Glutamatergic neuron (in vitro differentiated cells): ENCODE measurements at regions not wholly inside any gene's neighbourhood (a gene's known extent, or its start where the extent isn't known, plus 50 kb on each side); places are given as distances from the start of the nearest gene placed in this dataset.

Source experiments
- DNase-seq: peaks from one replicate; pipeline ENCODE4 v3.0.0; 2022
- H3K27ac Mint-ChIP-seq: one replicate; pipeline ENCODE4 v1.8.0; 2020; ENCODE audit warnings: mild to moderate bottlenecking, mixed read lengths, inconsistent platforms; ENCODE audit not compliant: unreplicated experiment
- H3K27me3 Mint-ChIP-seq: one replicate; pipeline ENCODE4 v1.8.0; 2020; ENCODE audit warnings: mild to moderate bottlenecking, moderate library complexity, mixed read lengths, inconsistent platforms; ENCODE audit not compliant: unreplicated experiment
- H3K36me3 Mint-ChIP-seq: one replicate; pipeline ENCODE4 v1.8.0; 2020; ENCODE audit warnings: mild to moderate bottlenecking, mixed read lengths, inconsistent platforms; ENCODE audit not compliant: unreplicated experiment
- H3K4me1 Mint-ChIP-seq: one replicate; pipeline ENCODE4 v1.8.0; 2020; ENCODE audit warnings: mild to moderate bottlenecking, low read depth, mixed read lengths, inconsistent platforms; ENCODE audit not compliant: unreplicated experiment
- H3K4me3 Mint-ChIP-seq: one replicate; pipeline ENCODE4 v1.8.0; 2020; ENCODE audit warnings: mild to moderate bottlenecking, mixed read lengths, inconsistent platforms; ENCODE audit not compliant: unreplicated experiment
- H3K9me3 Mint-ChIP-seq: one replicate; pipeline ENCODE4 v1.8.0; 2020; ENCODE audit warnings: mild to moderate bottlenecking, moderate library complexity, mixed read lengths, inconsistent platforms; ENCODE audit not compliant: unreplicated experiment
- TF ChIP-seq, protein P1 (sequence below): fragments of 200-600 bp; sonication (generic); IDR thresholded peaks from one replicate; pipeline ENCODE4 v1.5.0; 2021; ENCODE audit not compliant: partially characterized antibody, unreplicated experiment

DNA sequence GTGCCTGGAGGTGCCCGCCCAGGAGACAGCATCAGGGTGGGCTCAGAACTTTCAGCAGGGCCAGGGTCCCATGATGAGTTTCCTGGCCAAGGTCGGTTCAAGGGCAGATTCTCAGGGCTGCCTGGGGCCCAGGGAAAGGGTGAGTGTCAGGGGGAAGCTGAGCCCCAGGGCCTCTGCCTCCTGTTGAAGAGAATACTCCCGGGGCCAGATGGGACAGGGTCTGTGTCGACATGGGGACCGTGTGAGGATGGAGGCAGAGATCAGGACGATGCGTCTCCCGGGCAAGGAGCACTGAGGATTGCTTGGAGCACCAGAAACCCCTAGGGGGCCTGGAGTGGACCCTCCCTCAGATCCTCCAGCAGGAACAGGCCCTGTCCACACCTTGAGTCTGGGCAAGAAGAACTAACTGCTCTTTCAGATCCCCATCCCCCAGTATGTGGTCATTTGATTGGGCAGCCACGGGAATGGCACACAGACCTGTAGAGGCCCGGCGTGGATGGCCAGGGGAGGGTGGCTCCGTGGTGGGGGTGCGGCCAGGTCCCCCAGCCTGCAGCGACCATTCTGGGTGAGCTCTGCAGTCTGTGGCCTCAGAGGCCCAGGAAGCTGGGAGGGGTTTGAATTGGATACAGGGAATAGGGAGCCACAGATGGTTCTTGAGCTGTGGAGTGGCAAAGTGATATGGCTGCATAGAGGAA, 1078.7 kb downstream of the BRD1 start:
- TF ChIP-seq, protein P1, sequence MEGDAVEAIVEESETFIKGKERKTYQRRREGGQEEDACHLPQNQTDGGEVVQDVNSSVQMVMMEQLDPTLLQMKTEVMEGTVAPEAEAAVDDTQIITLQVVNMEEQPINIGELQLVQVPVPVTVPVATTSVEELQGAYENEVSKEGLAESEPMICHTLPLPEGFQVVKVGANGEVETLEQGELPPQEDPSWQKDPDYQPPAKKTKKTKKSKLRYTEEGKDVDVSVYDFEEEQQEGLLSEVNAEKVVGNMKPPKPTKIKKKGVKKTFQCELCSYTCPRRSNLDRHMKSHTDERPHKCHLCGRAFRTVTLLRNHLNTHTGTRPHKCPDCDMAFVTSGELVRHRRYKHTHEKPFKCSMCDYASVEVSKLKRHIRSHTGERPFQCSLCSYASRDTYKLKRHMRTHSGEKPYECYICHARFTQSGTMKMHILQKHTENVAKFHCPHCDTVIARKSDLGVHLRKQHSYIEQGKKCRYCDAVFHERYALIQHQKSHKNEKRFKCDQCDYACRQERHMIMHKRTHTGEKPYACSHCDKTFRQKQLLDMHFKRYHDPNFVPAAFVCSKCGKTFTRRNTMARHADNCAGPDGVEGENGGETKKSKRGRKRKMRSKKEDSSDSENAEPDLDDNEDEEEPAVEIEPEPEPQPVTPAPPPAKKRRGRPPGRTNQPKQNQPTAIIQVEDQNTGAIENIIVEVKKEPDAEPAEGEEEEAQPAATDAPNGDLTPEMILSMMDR, result no peak
- peaks cover 30% of the 10 kb centered on the region for H3K9me3 Mint-ChIP-seq
- no peak overlapping the region for H3K4me3 Mint-ChIP-seq
- H3K27ac Mint-ChIP-seq, result no peak overlapping the region
- H3K27me3 Mint-ChIP-seq, result peaks cover 9% of the 10 kb centered on the region
- no peaks in the 10 kb centered on the region for H3K4me1 Mint-ChIP-seq
- H3K36me3 Mint-ChIP-seq, result peaks cover 11% of the 10 kb centered on the region
- no peak for DNase-seq

DNA sequence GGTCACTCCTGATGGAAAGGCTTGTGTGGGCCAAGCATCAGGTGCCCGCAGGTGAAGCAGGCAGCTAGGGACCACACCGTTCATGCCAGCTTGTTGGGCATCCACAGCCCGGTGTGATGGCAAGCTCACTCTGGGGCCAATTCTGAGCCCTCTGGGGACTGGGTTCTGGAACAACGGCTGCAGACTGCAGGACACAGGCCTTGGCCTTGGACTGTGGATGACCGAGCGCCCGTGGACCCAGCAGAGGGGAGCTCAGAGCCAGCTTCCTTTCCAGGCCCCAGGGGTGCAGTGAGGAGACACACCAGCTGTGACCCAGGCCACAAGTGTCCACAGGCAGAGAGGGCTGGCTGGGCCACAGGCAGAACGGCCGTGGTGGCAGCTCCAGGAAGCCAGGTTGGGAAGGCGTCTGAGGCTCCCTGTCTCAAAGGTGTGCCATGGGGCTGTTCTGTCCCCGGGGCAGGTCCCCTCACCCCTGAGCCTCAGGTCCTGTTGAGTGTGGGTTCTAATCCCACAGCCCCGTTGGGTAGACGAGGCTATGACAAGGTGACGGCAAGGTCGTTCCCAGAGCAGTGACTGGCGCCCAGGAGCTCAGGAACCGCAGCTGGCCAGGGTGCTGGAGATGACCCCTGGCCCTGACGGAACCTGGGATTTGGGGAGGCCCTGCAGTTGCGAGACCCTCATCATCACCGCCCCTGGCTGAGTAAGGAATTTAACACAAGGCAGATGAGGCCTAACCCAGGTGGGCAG, 1079.4 kb downstream of the BRD1 start:
- DNase-seq, result no peak
- Mint-ChIP-seq H3K4me1 (no peaks in the 10 kb centered on the region), H3K9me3 (peaks cover 29% of the 10 kb centered on the region), H3K27me3 (peaks cover 5% of the 10 kb centered on the region), H3K36me3 (peaks cover 13% of the 10 kb centered on the region), H3K4me3 (no peak overlapping the region), H3K27ac (no peak overlapping the region)
- TF ChIP-seq, protein P1, result no peak

DNA sequence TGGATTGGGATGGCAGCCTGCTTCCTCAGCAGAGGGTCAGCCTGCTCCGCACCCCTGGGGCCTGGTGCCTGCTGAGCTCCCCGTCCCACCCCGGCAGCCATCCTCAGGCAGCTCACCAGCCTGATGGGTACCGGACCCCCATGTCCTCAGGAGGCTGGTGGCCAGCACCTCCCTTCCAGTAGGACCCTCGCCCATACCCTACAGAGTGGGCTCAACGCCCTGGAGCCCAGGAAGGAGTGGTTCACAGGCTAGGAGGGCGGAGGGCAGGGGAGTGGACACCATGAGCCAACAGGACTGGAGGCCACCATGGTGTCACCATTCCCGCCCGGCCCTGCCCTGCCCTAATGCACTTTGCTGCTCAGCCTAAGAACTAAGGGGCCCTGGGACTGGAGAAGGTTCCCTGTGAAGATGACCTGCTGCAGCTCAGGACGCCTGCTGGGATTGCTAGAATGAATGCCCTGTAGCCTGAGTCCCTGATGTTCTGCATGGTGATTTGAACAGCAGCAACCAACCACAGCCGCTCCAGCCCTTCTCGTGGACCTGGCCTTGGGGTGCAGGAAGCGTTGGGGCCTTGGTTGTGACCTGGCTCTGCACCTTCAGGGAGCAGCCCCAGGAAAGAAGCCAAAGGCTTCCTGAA, 1080.8 kb downstream of the BRD1 start:
- Mint-ChIP-seq H3K36me3 (peaks cover 16% of the 10 kb centered on the region), H3K4me1 (no peaks in the 10 kb centered on the region), H3K9me3 (peaks cover 29% of the 10 kb centered on the region), H3K27me3 (peaks cover 8% of the 10 kb centered on the region), H3K27ac (no peak overlapping the region), H3K4me3 (no peak overlapping the region)
- TF ChIP-seq, protein P1, result no peak
- DNase-seq, result no peak

DNA sequence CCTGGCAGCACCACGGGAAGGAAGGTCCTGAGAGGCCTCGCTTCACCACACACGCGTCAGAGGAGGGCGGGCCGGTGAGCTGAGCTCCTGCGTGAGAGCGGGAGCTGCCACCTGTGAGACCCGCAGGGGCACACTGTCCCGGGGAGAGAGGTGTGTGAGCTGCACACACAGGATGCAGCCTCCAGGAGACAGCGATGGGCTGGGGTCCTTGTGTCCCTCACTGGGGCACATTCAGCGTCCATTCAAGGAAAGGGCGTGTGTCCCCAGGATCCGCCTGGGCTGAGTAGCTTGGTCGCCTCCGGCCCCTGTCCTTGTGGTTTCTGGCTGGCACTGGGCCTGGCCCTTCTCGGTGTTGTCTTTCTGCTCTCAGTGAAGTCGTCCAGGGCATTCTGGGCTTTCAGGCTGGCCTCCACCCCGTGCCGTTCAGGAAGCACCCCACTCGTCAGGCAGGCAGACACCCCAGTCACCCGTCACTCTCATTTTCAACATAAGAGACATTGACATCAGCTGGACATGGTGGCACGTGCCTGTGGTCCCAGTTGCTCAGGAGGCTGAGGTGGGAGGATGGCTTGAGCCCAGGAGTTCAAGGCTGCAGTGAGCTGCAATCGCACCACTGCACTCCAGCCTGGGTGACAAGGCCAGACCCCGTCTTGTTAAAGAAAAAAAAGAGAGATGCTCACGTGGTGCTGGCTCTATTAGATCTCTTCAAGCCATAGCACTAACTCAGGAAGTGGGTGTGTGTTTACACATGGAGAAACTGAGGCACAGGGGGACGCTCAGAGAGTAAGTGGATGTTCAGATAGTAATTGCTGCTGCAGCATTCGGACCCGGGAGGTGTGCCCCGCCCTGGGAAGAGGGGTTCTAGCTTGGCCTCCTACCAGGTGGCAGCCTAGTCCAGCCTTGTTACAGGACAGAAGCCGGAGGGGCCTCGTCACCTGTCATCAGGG, 1081.6 kb downstream of the BRD1 start:
- H3K9me3 Mint-ChIP-seq, result peaks cover 25% of the 10 kb centered on the region
- H3K36me3 Mint-ChIP-seq, result peaks cover 12% of the 10 kb centered on the region
- no peak for DNase-seq
- TF ChIP-seq, protein P1, result no peak
- no peak overlapping the region for H3K27ac Mint-ChIP-seq
- no peak overlapping the region for H3K4me3 Mint-ChIP-seq
- H3K4me1 Mint-ChIP-seq, result no peaks in the 10 kb centered on the region
- H3K27me3 Mint-ChIP-seq, result peaks cover 8% of the 10 kb centered on the region
